Rectal smooth muscle tissue (tissue), 1 donor: ENCODE measurements at regions not wholly inside any gene's neighbourhood (a gene's known extent, or its start where the extent isn't known, plus 50 kb on each side); places are given as distances from the start of the nearest gene placed in this dataset.

Experiments
- H3K27ac ChIP-seq: one replicate; pipeline ENCODE4 v1.7.0; 2013; ENCODE audit warnings: low read depth, low read length, inconsistent platforms
- H3K27me3 ChIP-seq: one replicate; pipeline ENCODE4 v1.7.0; 2013; ENCODE audit warnings: low read length; ENCODE audit not compliant: control insufficient read depth, insufficient read depth
- H3K36me3 ChIP-seq: one replicate; pipeline ENCODE4 v1.7.0; 2013; ENCODE audit warnings: low read length; ENCODE audit not compliant: control insufficient read depth, insufficient read depth
- H3K4me1 ChIP-seq: one replicate; pipeline ENCODE4 v1.7.0; 2013; ENCODE audit warnings: low read length; ENCODE audit not compliant: control insufficient read depth, insufficient read depth
- H3K4me3 ChIP-seq: one replicate; pipeline ENCODE4 v1.7.0; 2013; ENCODE audit warnings: low read length
- H3K9ac ChIP-seq: one replicate; pipeline ENCODE4 v1.7.0; 2013; ENCODE audit warnings: low read length

DNA sequence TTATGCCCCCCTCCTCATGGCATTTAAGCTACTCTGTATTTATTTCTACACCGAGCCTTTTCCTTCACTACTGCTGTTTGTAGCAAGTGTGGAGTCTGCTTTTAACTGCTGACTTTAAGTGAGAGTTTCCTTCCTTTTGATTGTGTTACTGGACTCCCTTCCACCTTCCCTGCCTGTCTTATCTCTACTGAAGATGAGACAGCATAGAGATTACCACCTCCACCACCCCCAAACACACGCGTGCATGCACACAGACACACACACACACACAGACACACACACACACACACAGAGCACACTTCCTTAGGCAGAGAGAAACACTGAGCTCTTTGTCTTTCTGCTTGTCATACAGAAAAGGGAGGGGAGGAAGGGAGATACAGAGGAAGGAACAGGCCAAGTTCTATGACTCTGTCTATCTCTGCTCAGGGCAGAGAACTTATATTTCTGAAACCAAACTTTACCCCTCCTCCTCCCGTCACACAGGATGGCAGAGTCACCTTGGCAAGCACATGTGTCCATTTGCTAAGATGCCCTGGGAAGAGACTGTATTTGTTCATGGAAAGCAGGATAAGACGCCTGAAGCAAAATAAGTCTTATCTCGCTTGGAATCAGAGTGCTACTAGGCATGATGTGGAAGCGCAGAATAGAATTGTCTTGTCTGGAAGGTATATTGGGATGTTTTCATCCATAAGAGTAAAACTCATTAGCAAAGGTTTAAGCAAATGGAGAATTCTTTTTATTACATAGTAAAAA is 81.8 kb upstream of the CAV2 start:
- H3K27me3 ChIP-seq, result no peaks in the 10 kb centered on the region
- no peak overlapping the region for H3K4me3 ChIP-seq
- no peak overlapping the region for H3K9ac ChIP-seq
- H3K36me3 ChIP-seq, result no peaks in the 10 kb centered on the region
- peak overlapping the region; percentile 6 for H3K27ac ChIP-seq
- H3K4me1 ChIP-seq, result peaks cover 5% of the 10 kb centered on the region

DNA sequence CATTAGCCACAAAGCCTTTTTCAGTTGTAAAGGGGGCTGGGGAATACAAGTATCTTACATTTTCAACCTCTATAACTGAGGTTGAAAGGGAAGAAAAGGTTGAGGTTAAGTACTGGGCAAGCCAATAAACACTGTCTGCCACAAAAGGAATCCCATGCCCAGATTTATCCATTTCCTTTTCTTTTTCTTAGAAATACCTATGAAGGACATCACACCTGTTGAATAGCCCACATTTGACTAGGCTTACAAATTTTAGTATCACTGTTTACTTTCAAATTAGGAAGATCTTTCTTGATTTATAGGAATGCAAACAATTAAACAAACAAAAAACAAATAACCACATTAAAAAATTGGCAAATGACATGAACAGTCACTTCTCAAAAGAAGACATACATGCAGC is 81.0 kb upstream of the CAV2 start:
- H3K4me3 ChIP-seq, result no peak overlapping the region
- H3K27me3 ChIP-seq, result no peaks in the 10 kb centered on the region
- H3K36me3 ChIP-seq, result no peaks in the 10 kb centered on the region
- no peak overlapping the region for H3K9ac ChIP-seq
- H3K4me1 ChIP-seq, result peaks cover 5% of the 10 kb centered on the region
- H3K27ac ChIP-seq, result no peak overlapping the region

DNA sequence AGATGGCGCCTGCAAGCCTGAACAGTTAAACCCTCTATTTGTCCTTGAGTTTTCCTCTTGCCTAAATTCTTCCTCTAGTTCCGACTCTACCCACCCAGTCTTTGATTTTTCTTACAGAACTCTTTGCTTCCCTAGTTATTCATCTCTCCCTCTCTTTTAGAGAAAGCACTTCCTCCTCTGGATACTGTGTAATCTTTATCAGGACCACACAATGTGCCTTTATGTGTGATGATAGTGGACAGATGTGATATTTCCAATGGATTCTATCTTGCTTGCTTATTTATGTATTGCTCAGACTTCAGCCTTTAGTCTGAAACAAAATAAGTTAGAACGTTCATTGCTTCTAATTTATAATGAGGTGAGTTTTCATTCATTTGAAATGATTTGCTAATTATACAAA is 79.5 kb upstream of the CAV2 start:
- Histone ChIP-seq H3K36me3 (no peaks in the 10 kb centered on the region), H3K9ac (no peak overlapping the region), H3K4me3 (no peak overlapping the region), H3K4me1 (peaks cover 5% of the 10 kb centered on the region), H3K27me3 (no peaks in the 10 kb centered on the region), H3K27ac (no peak overlapping the region)

DNA sequence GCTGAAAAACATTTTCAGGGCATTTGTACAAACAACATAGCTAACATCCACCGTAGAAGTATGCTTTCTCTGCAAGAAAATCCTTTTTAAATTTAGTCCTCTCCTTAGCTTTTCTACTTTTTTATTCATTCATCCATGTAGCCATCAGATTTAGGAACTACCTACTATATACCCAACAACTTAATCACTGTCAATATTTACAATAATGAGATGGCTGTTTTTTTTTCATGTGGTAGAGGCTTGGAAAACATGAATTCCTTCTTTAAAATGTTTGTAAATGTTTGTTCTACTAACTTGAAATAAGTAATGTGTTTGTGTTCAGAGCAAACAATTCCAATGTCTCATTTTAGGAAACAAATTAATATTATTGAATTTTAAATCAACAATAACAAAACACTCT is 78.2 kb upstream of the CAV2 start:
- H3K9ac ChIP-seq, result no peak overlapping the region
- H3K36me3 ChIP-seq, result no peaks in the 10 kb centered on the region
- H3K4me1 ChIP-seq, result peaks cover 5% of the 10 kb centered on the region
- H3K27ac ChIP-seq, result no peak overlapping the region
- no peak overlapping the region for H3K4me3 ChIP-seq
- H3K27me3 ChIP-seq, result no peaks in the 10 kb centered on the region

DNA sequence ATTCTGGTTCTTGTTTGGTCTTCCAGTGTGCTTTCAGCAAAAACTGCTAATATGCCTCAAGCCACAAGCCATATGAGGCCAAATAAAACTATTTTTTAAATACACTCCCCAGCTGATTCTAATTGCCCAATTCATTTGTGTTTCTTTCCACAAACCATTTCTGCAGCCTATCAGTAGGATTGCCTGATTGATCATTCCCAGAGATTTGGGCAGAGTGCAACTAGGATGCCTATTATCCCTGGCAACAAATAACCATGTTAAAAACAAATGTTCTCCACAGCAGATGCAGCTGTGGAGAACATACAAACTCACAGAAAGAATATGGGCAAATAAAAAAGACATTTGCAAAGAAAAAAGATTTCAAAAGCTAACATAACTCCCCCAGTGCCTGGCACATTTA is 76.9 kb upstream of the CAV2 start:
- Histone ChIP-seq H3K27me3 (no peaks in the 10 kb centered on the region), H3K27ac (no peak overlapping the region), H3K36me3 (no peaks in the 10 kb centered on the region), H3K4me1 (peaks cover 2% of the 10 kb centered on the region), H3K9ac (no peak overlapping the region), H3K4me3 (no peak overlapping the region)

DNA sequence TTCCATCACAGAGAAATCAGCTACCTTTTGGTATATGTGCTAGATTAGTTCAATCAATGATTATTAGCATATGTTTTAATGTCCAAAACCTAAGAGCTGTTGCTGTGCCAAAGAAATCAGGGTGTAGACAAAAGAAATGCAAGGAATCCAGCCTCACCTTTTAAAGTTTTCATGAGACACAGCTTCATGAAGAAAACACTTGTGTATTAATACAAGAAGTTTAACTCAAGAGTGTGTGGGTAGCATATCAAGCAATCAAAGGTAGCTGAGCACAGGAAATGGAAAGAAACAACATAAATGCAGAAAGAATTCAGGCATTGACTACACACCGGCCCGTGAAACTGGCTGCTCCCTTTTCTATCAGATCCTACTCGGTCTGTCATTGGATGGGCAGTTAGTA is 76.0 kb upstream of the CAV2 start:
- Histone ChIP-seq H3K4me3 (no peak overlapping the region), H3K27ac (no peak overlapping the region)

DNA sequence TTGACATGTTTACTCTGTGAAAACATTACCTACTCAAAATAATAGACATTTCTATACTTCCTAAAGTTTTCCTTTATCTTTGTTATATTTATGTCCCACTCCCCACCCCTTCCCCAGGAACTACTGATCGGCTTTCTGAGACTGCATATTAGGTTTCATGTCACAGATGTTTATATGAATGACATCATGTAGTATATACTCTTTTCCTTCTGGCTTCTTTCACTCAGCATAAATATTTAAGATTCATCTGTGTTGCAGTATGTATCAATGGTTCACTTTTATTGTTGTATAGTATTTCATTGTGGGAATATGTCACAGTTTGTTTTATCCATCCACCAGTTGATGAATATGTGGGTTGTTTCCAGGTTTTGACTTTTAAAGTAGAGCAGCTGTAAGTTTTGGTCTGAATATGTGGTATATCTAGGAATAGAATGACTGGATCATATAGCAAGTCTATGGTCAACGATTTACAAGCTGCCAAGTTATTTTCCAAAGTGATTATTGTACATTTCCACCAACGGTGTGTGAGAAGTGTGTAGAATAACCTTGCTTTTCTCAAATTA is 73.8 kb upstream of the CAV2 start:
- Histone ChIP-seq H3K9ac (no peak overlapping the region), H3K4me1 (no peaks in the 10 kb centered on the region), H3K4me3 (no peak overlapping the region), H3K27me3 (no peaks in the 10 kb centered on the region), H3K27ac (no peak overlapping the region), H3K36me3 (no peaks in the 10 kb centered on the region)

More for the DNA sequence above, 76.0 kb upstream of the CAV2 start:
- Histone ChIP-seq H3K36me3 (no peaks in the 10 kb centered on the region), H3K27me3 (no peaks in the 10 kb centered on the region), H3K9ac (no peak overlapping the region), H3K4me1 (no peaks in the 10 kb centered on the region)

DNA sequence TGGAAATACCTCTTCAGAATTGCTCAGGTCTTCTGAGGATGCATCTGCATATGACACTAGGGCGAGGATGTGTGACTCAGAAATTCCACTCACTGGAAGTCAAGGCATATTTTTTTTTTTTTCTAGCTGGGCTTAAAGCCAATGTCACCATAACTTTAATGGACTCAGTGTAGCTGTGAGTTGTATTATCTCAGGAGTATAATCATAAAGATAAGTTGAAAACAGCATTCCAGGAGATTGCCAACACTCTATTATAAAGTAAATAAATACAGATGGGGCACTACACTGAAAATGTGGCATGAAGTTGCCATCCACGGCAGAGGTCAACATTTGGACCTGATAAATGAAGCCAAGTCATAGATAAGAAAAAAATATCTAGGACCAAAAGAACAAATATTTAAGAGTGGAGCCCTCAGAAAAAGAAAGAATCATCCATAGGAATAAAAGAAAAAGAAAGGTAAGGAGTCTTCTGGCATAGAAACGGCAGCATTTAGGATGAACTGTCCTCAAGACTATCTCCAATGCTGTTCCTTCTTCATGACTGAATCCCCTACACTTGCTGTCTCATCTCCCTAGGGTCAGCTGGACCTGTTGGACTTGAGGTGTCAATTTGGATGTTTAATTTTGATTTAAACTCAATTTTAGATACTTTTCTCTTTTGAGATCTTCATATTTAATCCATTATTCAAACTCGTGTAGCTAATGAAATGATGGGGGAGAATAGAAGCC is 72.9 kb upstream of the CAV2 start:
- H3K4me3 ChIP-seq, result no peak overlapping the region
- no peaks in the 10 kb centered on the region for H3K36me3 ChIP-seq
- H3K27me3 ChIP-seq, result no peaks in the 10 kb centered on the region
- no peak overlapping the region for H3K27ac ChIP-seq
- no peak overlapping the region for H3K9ac ChIP-seq
- no peaks in the 10 kb centered on the region for H3K4me1 ChIP-seq

DNA sequence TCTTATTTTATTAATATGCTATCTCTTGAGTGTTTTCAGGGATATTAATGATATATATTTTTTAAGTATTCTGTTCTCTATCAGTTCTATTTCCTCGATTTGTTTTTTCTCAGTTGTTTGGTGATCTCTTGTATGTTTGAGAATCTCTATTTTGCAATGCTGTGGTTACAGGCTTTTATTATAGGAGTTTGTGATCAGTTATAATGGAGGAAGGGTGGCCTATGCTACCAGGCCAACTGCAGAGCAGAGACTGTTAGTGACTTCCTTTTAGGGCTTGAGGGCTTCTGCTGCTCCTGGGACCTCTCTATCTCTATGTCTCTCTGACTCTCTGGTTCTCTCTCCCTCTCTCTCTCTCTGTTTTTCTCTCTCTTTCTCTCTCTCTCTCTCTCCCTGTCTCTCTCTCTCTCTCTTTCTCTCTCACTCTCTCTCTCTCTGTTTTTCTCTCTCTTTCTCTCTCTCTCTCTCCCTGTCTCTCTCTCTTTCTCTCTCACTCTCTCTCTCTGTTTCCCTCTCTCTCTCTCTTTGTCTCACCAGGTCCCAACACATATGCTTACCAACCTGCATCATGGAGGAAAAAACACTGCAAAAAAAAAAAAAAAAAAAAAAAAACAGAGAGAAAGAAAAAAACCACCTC is 69.4 kb upstream of the CAV2 start:
- Histone ChIP-seq H3K9ac (no peak overlapping the region), H3K36me3 (no peaks in the 10 kb centered on the region), H3K27ac (no peak overlapping the region), H3K27me3 (no peaks in the 10 kb centered on the region), H3K4me3 (no peak overlapping the region), H3K4me1 (no peaks in the 10 kb centered on the region)

DNA sequence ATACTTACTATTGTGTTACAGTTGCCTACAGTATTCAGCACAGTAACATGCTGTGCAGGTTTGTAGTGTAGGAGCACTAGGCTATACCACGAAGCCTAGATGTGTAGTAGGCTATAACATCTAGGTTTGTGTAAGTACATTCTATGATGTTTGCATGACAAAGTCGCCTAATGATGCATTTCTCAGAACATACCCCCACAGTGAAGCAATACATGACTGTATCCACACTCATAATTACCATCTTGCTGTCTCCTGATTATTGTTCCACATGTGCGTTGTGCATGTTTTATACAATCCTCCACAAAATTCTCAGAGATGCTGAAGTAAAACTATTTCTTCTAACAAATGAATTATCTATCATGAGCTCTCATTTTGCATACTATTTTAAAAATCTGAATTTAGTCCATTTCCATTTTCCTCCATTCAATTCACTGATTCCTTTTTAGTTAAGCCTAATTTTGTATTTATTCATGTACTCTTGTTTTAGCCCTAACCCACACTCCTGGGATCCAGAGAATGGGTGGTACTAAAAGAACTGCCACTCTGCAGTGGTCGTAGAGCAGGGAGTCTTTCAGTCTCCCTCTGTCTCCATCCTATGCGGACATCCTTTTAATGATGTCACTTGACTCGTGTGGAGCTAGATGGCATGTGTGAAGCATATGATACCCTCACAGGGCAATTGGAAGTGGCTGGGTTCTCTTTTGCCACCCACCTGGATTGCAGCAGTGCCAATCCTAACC is 67.6 kb upstream of the CAV2 start:
- Histone ChIP-seq H3K9ac (no peak overlapping the region), H3K4me3 (no peak overlapping the region), H3K36me3 (no peaks in the 10 kb centered on the region), H3K27me3 (no peaks in the 10 kb centered on the region), H3K27ac (no peak overlapping the region), H3K4me1 (no peaks in the 10 kb centered on the region)

DNA sequence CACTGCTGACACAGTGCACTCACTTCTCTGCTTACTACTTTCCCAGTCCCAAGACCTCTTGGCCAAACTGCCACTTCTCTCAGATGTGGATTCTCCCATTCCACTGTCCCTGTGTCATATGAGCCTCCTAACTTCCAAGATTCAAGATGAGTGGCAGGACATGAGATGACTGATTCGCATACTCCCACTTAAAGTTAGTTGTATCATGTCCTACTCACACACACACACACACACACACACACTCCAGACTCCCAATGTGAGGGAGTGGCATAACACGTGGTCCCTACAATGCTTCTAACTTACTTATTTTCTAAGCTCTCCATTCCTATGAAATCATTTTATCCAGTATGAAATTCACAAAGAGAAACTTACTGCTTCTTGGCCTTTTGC is 67.0 kb upstream of the CAV2 start:
- Histone ChIP-seq H3K27me3 (no peaks in the 10 kb centered on the region), H3K9ac (no peak overlapping the region), H3K4me1 (no peaks in the 10 kb centered on the region), H3K4me3 (no peak overlapping the region), H3K36me3 (no peaks in the 10 kb centered on the region), H3K27ac (no peak overlapping the region)

DNA sequence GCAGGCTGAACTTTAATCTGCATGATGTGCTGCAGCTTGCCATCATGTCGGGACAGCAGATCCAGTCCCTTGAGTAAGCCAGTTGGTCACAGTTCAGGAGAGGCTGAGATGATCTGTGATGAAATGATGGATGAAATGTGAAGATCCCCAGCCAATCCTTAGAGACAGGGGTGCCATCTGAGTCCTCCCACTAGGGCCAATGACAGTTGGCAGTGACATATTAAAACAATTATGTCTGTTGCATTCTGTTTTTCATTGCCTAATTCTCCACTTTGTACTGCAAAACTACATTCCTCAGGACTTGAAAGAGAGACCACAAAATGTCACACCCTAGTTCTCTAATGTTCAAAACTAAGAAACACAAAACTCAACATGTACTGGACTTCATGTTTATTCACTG is 66.3 kb upstream of the CAV2 start:
- H3K9ac ChIP-seq, result no peak overlapping the region
- H3K4me1 ChIP-seq, result no peaks in the 10 kb centered on the region
- H3K27me3 ChIP-seq, result no peaks in the 10 kb centered on the region
- H3K4me3 ChIP-seq, result no peak overlapping the region
- H3K27ac ChIP-seq, result no peak overlapping the region
- H3K36me3 ChIP-seq, result no peaks in the 10 kb centered on the region
